GM21423 (cell line): ENCODE measurements at regions not wholly inside any gene's neighbourhood (a gene's known extent, or its start where the extent isn't known, plus 50 kb on each side); places are given as distances from the start of the nearest gene placed in this dataset.

ENCODE experiments used
- ATAC-seq: cut with Tn5 transposase; IDR thresholded peaks from one replicate; pipeline ENCODE4 v1.9.1; 2021; ENCODE audit warnings: mild to moderate bottlenecking, moderate library complexity; ENCODE audit not compliant: unreplicated experiment

DNA sequence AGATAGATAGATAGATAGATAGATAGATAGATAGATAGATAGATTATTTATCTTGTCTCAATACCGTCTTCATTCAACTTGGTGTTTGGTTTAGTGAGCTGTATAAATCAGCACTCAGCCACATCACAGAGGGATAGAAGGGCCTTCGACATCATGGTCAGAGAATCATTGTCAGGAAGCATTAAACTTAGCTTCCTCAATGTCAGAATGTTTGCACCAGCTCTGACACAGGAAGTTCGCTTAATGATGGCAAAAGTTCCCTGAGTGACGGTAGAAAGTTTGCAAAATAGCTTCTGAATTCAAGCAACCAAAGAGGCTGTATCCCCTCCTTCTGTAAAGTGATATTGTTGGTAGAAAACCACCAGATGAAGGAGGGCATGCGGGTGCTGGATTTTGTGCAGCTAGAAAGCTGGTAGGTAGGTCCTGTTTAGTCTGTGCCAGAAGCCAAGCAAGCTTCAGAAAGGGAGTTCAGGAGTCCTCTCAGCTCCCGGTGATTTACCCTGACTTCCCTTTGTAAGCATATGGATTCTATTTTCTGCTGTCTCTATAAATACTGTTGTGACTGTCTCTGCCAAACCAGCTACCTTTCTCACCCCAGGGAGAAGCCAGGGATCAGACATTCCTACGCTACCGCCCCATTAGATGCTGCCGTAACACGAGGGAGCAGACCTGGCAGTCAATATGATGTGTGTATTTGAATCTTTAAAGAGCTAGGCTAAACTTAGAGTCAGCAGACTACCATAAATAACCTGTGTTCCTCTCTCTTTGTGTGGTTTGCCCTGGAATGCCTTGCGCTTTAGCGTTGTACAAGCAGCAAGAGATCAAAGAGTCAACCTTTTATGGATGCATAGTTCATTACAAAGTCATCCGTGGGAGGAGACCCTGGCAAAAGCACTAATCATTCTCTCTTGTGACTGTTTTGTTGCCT lies 200.5 kb upstream of the KIAA1217 start:
- ATAC-seq, result no peak

- no peak for ATAC-seq
Observed at GRCh38 chr10:24009115-24009514, 199.8 kb upstream of the KIAA1217 start.

DNA sequence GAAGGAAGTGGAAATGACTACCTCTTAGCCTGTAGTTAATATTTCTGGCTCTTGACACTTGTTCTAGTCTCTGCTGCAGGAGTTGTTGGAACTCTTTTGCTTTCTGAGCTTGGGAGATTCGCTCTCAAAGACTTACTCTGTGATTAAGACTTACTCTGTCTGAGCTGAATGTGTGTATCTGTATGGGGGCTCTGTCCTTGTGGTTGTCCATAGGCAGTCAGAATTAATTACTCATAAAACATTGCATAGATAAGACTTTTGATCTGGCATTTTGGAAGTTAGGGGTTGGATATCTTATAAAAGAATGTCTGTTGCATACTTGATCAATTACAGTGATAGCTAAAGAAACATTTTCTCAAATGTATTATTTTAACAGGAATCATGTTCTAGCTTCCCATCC lies 199.2 kb upstream of the KIAA1217 start:
- no peak for ATAC-seq

DNA sequence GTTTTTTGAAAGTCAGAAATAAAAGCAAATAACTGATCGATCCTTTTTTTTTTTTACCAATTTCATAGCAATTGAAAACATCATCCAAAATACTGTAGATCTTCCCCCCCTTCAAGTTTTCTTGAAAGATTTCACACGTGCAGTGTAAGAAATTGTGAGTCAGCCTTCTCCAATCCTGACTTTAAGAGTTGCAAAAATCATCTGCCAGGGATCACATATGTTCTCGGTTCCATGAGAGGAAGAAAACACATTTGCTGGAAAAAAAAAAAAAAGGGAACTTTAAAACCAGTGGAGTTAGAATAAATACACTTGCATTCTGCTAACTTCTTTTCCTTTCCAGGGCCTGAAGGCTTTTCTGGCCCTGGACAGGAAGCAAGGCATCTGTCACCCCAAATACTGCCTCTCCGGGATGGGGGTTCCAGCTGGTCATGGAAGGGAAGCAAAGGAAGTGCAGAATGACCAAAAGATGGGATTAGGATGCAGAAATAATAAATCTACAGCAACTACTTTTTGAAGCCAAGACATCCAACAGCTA lies 198.4 kb upstream of the KIAA1217 start:
- no peak for ATAC-seq

DNA sequence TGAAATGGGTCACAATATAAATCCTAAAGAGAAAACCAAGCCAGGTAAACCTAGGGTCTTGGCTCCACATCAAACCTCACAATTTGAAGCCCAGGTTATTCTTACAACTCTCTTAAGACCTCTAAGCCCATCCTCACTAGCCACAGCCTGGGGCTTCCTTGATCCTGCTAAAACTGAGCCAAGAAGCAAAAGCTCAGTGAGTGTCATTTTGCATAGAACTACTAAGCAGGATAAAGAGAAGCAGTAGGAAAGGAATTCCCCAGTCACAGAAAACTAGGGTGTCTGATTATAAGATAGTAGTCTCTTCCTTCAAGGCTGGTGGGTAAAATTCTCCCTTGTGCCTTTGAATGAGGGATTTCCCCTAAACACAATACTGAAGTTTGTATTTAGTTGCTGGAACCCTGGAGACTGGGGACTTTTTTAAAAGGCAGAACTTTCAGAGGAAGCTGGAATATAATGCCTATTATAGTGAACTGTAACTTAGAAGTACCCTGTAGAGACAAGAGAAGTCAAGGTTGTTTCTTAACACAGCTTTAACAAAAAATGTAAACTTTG lies 196.6 kb upstream of the KIAA1217 start:
- no peak for ATAC-seq

DNA sequence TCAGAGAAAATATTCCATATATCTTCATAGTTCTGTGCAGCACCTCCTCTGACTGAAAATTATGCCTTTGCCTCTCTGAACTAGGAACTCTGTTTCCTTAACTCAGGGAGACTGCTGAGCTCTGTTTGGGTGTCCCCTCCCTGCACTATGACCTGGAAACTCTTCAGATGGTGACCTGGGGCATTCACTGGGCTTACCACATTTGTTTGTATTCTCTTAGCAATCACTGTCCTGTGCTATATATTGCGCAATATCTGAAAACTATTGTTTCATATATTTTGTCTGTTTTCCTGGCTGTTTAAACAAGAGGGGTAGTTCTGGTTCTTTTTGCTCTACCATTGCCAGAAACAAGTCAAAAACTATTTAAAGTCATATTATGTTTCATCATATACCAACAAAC lies 181.8 kb upstream of the KIAA1217 start:
- ATAC-seq, result no peak

DNA sequence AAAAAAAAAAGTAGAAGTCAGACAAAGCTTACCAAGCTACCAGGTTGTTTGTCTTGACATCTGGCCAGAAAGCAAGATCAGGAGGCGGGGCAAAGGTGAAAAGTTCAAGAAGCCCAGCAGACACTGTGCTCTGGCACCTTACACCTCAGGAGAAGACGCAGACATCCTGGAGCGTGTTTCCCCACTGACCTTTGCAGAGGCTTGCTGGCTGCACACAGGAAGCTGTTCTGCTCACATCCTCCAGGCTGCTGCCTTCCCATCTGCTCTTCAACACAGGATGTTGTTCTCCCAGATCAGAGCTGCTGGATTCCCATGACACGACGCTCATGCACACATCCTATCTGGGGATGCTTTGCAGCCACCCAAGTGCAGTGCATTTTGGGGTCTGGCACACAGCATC lies 174.4 kb upstream of the KIAA1217 start:
- no peak for ATAC-seq

DNA sequence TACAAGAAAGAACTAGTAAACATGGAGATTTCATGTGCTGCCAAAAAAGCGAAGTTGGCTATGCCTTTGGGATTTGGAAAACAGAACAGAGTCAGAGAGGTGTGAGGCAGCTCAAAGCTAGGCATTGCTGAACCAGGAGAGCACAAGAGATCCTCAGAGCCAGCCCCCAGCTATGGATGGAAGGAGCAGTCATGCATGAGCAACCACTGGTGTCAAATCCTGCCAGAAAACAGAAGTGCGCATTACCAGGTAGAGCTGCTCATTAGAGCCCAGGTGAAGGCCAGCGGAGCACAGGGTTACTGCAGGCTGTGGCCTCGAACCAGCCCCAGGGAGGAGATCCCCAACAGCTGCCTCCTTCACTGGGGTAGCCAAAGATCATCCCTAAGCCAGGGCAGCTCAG lies 173.2 kb upstream of the KIAA1217 start:
- ATAC-seq, result no peak

- ATAC-seq, result no peak
Observed at GRCh38 chr10:24039315-24039714, 169.6 kb upstream of the KIAA1217 start.

DNA sequence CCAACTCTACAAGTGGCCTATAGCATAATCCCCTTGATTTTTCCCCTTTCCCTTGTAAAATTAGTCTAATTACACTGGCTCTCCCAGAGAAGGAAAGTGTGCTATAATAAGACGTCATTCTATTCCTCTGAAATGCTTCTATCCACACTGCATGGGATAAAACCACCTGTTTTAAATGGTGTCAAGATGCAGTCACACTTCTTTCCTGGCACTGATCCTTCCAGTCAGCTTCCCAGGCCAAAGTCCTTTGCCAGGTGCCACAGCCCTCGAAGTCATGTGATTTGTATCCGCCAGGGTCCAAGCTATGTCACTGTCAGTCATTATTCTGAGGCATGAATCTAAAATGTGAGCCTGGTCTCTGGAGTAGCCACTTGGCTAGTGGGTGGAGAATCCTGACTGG lies 169.0 kb upstream of the KIAA1217 start:
- no peak for ATAC-seq

DNA sequence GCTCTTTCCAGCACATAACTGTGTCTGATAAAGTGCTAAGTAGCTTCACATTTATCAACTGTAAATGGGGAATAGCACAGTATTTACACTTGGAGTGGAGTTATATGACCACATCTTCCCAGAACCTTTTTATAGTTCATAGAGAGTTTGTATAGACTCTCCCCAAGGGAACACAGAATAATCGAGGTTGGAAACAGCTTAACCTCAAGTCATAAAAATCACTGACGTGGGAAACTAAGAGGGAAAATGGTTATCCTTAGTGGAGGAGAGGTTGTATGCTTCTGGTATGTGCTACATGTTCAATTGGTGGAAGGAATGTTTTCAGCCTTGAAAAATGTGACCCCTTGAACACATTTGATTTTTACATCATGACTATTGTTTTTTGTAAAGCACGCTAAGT lies 167.9 kb upstream of the KIAA1217 start:
- ATAC-seq, result no peak

DNA sequence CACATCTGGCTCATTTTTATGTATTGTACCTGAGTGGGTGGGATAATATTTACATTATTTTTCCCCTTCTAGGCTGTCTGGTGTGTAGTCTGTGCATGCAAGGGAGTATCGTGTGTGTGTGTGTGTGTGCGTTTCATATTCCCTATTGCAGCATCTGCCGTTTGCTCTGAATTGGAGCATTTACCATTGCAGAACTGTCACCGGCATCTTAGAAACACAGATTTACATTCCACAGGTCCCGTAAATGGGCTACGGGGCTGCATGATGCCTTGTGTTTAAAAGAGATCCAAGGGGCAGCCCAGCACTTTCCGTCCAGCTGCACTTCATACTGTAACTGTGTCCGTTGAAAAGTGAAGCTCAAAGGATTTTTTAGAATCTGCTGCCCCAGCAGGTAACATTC lies 167.1 kb upstream of the KIAA1217 start:
- ATAC-seq, result no peak

- no peak for ATAC-seq
Observed at GRCh38 chr10:24042884-24043283, 166.1 kb upstream of the KIAA1217 start.

DNA sequence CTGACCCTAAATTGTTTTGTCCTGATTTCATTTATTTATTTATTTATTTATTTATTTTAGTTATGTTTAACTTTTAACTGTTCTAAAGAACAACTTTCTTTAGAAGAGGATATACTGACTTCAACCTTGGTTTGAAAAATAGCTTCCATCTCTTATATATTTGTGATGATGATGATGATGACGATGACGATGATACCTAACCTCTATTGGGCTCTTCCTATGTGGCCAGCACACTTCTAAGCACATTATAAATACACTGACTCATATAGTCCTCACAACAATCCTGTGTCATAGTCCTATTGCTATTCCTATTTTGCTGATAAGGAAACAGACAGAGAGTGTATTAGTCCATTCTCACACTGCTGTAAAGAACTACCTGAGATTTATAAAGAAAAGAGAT lies 162.9 kb upstream of the KIAA1217 start:
- ATAC-seq, result no peak

DNA sequence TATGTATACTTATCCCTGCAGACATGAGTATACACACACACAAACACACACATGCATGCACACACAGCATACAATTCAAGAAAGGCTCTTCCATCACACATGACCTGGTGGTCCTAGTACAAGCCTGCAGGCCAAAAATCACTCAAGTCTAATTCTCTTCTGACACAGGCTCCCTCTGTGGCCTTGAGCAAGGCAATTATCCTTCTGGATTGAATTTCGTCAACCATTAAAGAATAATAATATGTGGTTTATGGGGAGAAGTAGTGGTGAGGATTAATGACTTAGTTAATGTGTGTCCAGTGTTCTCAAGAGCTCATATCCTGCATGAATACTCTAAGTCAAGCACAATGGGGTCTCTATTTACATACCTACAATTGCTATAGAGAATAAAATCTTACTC lies 161.8 kb upstream of the KIAA1217 start:
- ATAC-seq, result no peak

GRCh38 chr10:24054421-24054820 lies 154.5 kb upstream of the KIAA1217 start:
- ATAC-seq, result no peak

DNA sequence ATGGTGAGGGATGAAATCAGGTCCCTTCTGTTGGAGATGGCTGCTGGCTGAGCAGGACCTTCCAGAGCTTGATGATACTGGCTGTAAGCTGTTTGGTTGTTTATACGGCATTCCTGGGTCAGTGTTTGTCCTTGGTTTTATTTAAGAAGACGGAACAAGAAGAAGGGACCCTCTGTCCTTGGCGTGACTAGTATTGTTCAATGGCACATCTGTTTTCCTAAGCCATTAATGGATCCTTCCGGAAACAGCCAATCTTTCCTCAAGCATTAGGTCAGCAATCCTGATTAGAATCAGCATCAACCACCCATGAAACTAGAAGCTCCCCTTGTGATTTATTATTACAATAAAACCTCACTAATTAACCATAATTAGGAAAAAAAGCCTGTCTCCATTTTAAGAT lies 128.7 kb upstream of the KIAA1217 start:
- no peak for ATAC-seq

DNA sequence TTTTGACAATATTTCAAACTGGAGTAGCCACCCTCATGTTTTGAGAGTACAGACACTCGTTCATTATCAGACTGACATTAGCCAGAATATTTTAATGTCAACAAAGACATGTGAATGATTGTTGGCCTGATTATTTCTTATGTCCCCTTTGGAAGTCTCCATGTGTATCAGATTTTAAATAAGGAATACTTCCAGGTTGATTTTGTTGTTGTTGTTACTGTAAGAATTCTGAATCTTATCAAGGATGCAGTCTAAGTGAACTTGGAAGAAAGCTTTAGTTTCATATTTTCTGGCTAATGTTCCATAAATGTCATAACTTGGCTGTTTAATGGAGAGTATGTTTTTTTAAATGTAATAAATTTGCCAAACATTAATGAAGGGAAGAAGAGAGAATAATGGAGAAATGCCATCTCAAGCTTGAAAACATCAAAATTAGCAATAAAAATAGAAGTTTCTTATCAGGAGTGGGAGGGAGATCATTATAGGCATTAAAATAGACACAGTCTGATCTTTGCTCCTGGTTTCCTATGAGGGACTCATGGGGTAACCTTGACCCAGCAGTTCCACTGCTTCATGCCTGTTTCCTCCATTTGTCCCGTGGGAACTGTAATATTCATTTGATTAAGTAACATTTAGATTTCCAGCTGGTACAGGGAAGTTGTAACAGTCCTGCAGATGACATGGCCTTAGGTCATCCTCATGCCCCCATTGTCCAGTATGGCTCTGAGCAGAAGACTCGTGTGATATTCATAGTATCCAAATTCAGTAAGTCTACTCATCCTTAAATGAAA lies 122.4 kb upstream of the KIAA1217 start:
- ATAC-seq, result no peak

- no peak for ATAC-seq
Observed at GRCh38 chr10:24091256-24091655, 117.7 kb upstream of the KIAA1217 start.

DNA sequence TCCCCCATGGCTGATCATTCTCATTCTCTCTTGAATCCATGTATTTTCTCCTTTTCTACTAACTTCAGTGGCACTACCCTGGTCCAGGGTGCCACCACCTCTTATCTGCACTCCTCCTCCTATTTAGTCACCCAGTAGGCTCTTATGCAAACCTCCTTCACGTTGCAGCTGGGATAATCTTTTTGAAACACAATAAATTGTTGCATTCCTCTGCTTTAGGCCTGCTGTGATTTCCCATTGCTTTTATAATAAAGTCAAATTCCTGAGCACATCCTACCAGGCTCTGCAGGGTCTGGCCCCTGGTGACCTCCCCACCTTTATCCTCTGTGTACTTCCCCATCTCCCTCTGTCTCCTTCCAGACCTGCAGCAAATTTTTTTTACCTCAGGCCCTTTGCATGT lies 112.7 kb upstream of the KIAA1217 start:
- no peak for ATAC-seq

DNA sequence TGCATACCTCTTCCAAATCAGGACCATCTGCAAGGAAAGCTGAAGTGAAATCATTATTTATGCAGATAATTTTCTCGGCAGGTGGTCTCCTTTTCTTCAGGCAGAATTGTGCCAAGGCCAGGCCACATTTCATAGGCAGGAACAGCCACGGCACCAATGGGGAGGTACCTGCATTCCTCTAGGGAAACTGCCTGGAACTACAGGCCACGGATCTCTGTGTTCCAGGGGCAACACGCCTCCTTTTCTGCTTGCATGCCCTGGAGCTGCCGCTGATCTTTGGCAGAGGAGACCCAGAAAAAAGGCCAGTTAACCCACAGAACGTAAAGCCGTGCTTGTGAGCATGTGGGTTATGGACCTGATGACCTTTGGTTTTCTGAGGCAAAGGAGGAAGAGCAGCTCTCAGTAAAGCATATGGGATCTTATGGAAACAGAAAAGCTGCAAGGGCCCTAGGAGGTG lies 111.2 kb upstream of the KIAA1217 start:
- ATAC-seq, result no peak
